ENCODE measurements at regions not wholly inside any gene's neighbourhood (a gene's known extent, or its start where the extent isn't known, plus 50 kb on each side); places are given as distances from the start of the nearest gene placed in this dataset.

GRCh38 chr2:128817171-128817570 lies 498.5 kb upstream of the HS6ST1 start:
- DNase-seq (ENCODE audit: low spot score): no peak

- DNase-seq (ENCODE audit: low spot score): no peak
Measured at GRCh38 chr2:128817813-128818212, 499.1 kb upstream of the HS6ST1 start.

GRCh38 chr2:128818248-128818647 lies 499.6 kb upstream of the HS6ST1 start:
- no peak for DNase-seq (ENCODE audit: low spot score)

- no peak for DNase-seq (ENCODE audit: low spot score)
Measured at GRCh38 chr2:128818704-128819491, 500.2 kb upstream of the HS6ST1 start.

GRCh38 chr2:128820452-128820851 lies 501.8 kb upstream of the HS6ST1 start:
- no peak for DNase-seq (ENCODE audit: low spot score)

- DNase-seq (ENCODE audit: low spot score): no peak
Measured at GRCh38 chr2:128821010-128821409, 502.3 kb upstream of the HS6ST1 start.

GRCh38 chr2:128832946-128833663 lies 514.4 kb upstream of the HS6ST1 start:
- no peak for DNase-seq (ENCODE audit: low spot score)

- DNase-seq (ENCODE audit: low spot score): no peak
Measured at GRCh38 chr2:128833664-128834027, 515.0 kb upstream of the HS6ST1 start.

- no peak for DNase-seq (ENCODE audit: low spot score)
Measured at GRCh38 chr2:128834207-128834879, 515.7 kb upstream of the HS6ST1 start.

- no peak for DNase-seq (ENCODE audit: low spot score)
Measured at GRCh38 chr2:128834880-128835252, 516.2 kb upstream of the HS6ST1 start.

GRCh38 chr2:128835342-128835855 lies 516.7 kb upstream of the HS6ST1 start:
- DNase-seq (ENCODE audit: low spot score): no peak

GRCh38 chr2:128835974-128836373 lies 517.3 kb upstream of the HS6ST1 start:
- no peak for DNase-seq (ENCODE audit: low spot score)

- no peak for DNase-seq (ENCODE audit: low spot score)
Measured at GRCh38 chr2:128836559-128837100, 518.0 kb upstream of the HS6ST1 start.

- DNase-seq (ENCODE audit: low spot score): no peak
Measured at GRCh38 chr2:128838244-128838643, 519.6 kb upstream of the HS6ST1 start.

- DNase-seq (ENCODE audit: low spot score): no peak
Measured at GRCh38 chr2:128841803-128842202, 523.1 kb upstream of the HS6ST1 start.

GRCh38 chr2:128867311-128867710 lies 548.6 kb upstream of the HS6ST1 start:
- DNase-seq (ENCODE audit: low spot score): no peak

- no peak for DNase-seq (ENCODE audit: low spot score)
Measured at GRCh38 chr2:128867936-128868636, 549.4 kb upstream of the HS6ST1 start.

- no peak for DNase-seq (ENCODE audit: low spot score)
Measured at GRCh38 chr2:128868686-128869551, 550.3 kb upstream of the HS6ST1 start.

GRCh38 chr2:128874608-128875007 lies 555.9 kb upstream of the HS6ST1 start:
- no peak for DNase-seq (ENCODE audit: low spot score)

- no peak for DNase-seq (ENCODE audit: low spot score)
Measured at GRCh38 chr2:128876986-128877983, 558.6 kb upstream of the HS6ST1 start.
